ENCODE measurements at regions not wholly inside any gene's neighbourhood (a gene's known extent, or its start where the extent isn't known, plus 50 kb on each side); places are given as distances from the start of the nearest gene placed in this dataset.

- H3K4ac ChIP-seq (ENCODE audit: low read depth, low read length): no peak overlapping the region
- H2BK120ac ChIP-seq (ENCODE audit: low read depth, low read length, poor library complexity, severe bottlenecking): no peak overlapping the region
- no peak overlapping the region for H3K56ac ChIP-seq (ENCODE audit: insufficient read length, low read depth, low read length)
- no peak overlapping the region for H3K9ac ChIP-seq (ENCODE audit: extremely low read depth, insufficient read length, low read length)
- Mint-ChIP-seq H3K4me1 (peaks cover 20 to 23% of the 10 kb centered on the region in 2 experiments), H3K27ac (no peak overlapping the region), H3K27me3 (ENCODE audit: low read depth) (no peaks in the 10 kb centered on the region), H3K9me3 (peaks cover 0 to 2% of the 10 kb centered on the region in 2 experiments; a peak in 1 of 5 replicates), H3K36me3 (ENCODE audit: insufficient read depth in 1 of 3, low read depth in 3 of 3) (no peaks in the 10 kb centered on the region), H3K4me3 (no peak overlapping the region)
- no peaks in the 10 kb centered on the region for H3K23me2 ChIP-seq (ENCODE audit: insufficient read length, low read depth, low read length, poor library complexity, severe bottlenecking)
- no peaks in the 10 kb centered on the region for H4K20me1 ChIP-seq (ENCODE audit: control insufficient read depth, insufficient read depth, insufficient read length)
- H3K4me2 ChIP-seq (ENCODE audit: insufficient read depth, insufficient read length, low read length): no peak overlapping the region
- no peaks in the 10 kb centered on the region; the same call in 1 of the 2 replicates for H3K4me1 ChIP-seq (ENCODE audit: insufficient read depth, low read length)
- no peaks in the 10 kb centered on the region for H3K79me2 ChIP-seq (ENCODE audit: insufficient read depth, low read length)
- no peak overlapping the region for H4K5ac ChIP-seq (ENCODE audit: insufficient read length, low read depth, low read length)
- no peak overlapping the region for H4K8ac ChIP-seq (replicated peaks; ENCODE audit: insufficient read length, low read depth, low read length)
- WGBS (ENCODE audit: extremely low coverage, insufficient read length, low lambda C conversion rate): no CpG with 5 or more reads among the region's 3 CpGs
- no peak overlapping the region for H3K23ac ChIP-seq (ENCODE audit: insufficient read length, low read depth, low read length)
- H2BK12ac ChIP-seq (ENCODE audit: insufficient read length, low read depth, low read length): no peak overlapping the region
- H3K27me3 ChIP-seq (ENCODE audit: insufficient read depth, low read length): no peaks in the 10 kb centered on the region
- H3K27ac ChIP-seq (ENCODE audit: insufficient read length, low read depth, low read length): no peak overlapping the region
- no peak overlapping the region for H3T11ph ChIP-seq (ENCODE audit: low read length)
- H2BK15ac ChIP-seq (ENCODE audit: low read depth, low read length): no peak overlapping the region
- no peak overlapping the region for H2BK20ac ChIP-seq (ENCODE audit: low read depth, low read length, poor library complexity, severe bottlenecking)
- H3K9me3 ChIP-seq (ENCODE audit: control insufficient read depth, low read depth, low read length): no peaks in the 10 kb centered on the region
- no peak overlapping the region for H3K14ac ChIP-seq (ENCODE audit: insufficient read depth, low read length)
- no peak for TF ChIP-seq CTCF (conservative IDR thresholded peaks at IDR 0.05)
- H2BK5ac ChIP-seq (ENCODE audit: insufficient read length, low read length): no peak overlapping the region
- no peak overlapping the region for H3K18ac ChIP-seq (ENCODE audit: insufficient read length, low read depth, low read length)
- H2AK5ac ChIP-seq (ENCODE audit: insufficient read length, low read length): no peak overlapping the region
- H4K91ac ChIP-seq (ENCODE audit: insufficient read length, low read depth, low read length): no peak overlapping the region
- H2AFZ ChIP-seq (ENCODE audit: low read length): no peak overlapping the region
- no peaks in the 10 kb centered on the region for H3K79me1 ChIP-seq (ENCODE audit: insufficient read depth, low read depth, low read length, poor library complexity, severe bottlenecking)
- DNase-seq: no peak
Measured at GRCh38 chr13:59537500-59537899, 626.2 kb downstream of the DIAPH3 start.
